Middle frontal gyrus (tissue), 1 donor: ENCODE measurements at regions not wholly inside any gene's neighbourhood (a gene's known extent, or its start where the extent isn't known, plus 50 kb on each side); places are given as distances from the start of the nearest gene placed in this dataset.
"Not testable (repeated sequence)": the region's sequence is repeated elsewhere in the genome, so short reads cannot be mapped to it uniquely, and the experiment has no call there.

Source experiments
- DNase-seq: peaks from one replicate; pipeline ENCODE4 v3.0.0-alpha.2; 2015; ENCODE audit warnings: low spot score; ENCODE audit errors: extremely low spot score

GRCh38 chr11:71638801-71639519, 56.3 kb upstream of the KRTAP5-11 start:
- peak; percentile 4 for DNase-seq

GRCh38 chr11:71639520-71639849, 56.8 kb upstream of the KRTAP5-11 start:
- DNase-seq: not testable (repeated sequence)

- DNase-seq: not testable (repeated sequence)
Measured at GRCh38 chr11:71639916-71640315, 57.2 kb upstream of the KRTAP5-11 start.

GRCh38 chr11:71647078-71647477, 64.4 kb upstream of the KRTAP5-11 start:
- DNase-seq: not testable (repeated sequence)

GRCh38 chr11:71652998-71653397, 70.3 kb upstream of the KRTAP5-11 start:
- DNase-seq: not testable (repeated sequence)

- not testable (repeated sequence) for DNase-seq
Measured at GRCh38 chr11:71654423-71654822, 71.7 kb upstream of the KRTAP5-11 start.

- DNase-seq: not testable (repeated sequence)
Measured at GRCh38 chr11:71655041-71655440, 72.4 kb upstream of the KRTAP5-11 start.

GRCh38 chr11:71656513-71656912, 73.8 kb upstream of the KRTAP5-11 start:
- not testable (repeated sequence) for DNase-seq

GRCh38 chr11:71664941-71665340, 82.3 kb upstream of the KRTAP5-11 start:
- not testable (repeated sequence) for DNase-seq

- DNase-seq: not testable (repeated sequence)
Measured at GRCh38 chr11:71698110-71698509, 115.4 kb upstream of the KRTAP5-11 start.

GRCh38 chr11:71698961-71699360, 116.3 kb upstream of the KRTAP5-11 start:
- not testable (repeated sequence) for DNase-seq

- not testable (repeated sequence) for DNase-seq
Measured at GRCh38 chr11:71701435-71702291, 119.0 kb upstream of the KRTAP5-11 start.

GRCh38 chr11:71705086-71705737, 122.5 kb upstream of the KRTAP5-11 start:
- DNase-seq: not testable (repeated sequence)

- DNase-seq: not testable (repeated sequence)
Measured at GRCh38 chr11:71705738-71706432, 123.2 kb upstream of the KRTAP5-11 start.

- DNase-seq: not testable (repeated sequence)
Measured at GRCh38 chr11:71707083-71707482, 124.4 kb upstream of the KRTAP5-11 start.

GRCh38 chr11:71709541-71709940, 123.5 kb upstream of the DEFB108B start:
- DNase-seq: not testable (repeated sequence)

GRCh38 chr11:71710171-71710671, 122.8 kb upstream of the DEFB108B start:
- not testable (repeated sequence) for DNase-seq

GRCh38 chr11:71710701-71711385, 122.2 kb upstream of the DEFB108B start:
- DNase-seq: not testable (repeated sequence)

- not testable (repeated sequence) for DNase-seq
Measured at GRCh38 chr11:71712350-71712749, 120.7 kb upstream of the DEFB108B start.

- not testable (repeated sequence) for DNase-seq
Measured at GRCh38 chr11:71712846-71713245, 120.2 kb upstream of the DEFB108B start.
